NCI-H774 (cell line): ENCODE measurements at regions not wholly inside any gene's neighbourhood (a gene's known extent, or its start where the extent isn't known, plus 50 kb on each side); places are given as distances from the start of the nearest gene placed in this dataset.
"Not testable (repeated sequence)": the region's sequence is repeated elsewhere in the genome, so short reads cannot be mapped to it uniquely, and the experiment has no call there.

Experiments
- DNase-seq: peaks from one replicate; lab custom pipeline; 2025; lab: John Stamatoyannopoulos, UW

- no peak for DNase-seq
These were observed 1003.2 kb upstream of the PCDH20 start for GRCh38 chr13:62418872-62419271.

- DNase-seq: no peak
These were observed 1002.7 kb upstream of the PCDH20 start for GRCh38 chr13:62418376-62418775.

- DNase-seq: no peak
These were observed 992.2 kb upstream of the PCDH20 start for GRCh38 chr13:62407871-62408270.

GRCh38 chr13:62388515-62388914 is 972.9 kb upstream of the PCDH20 start:
- no peak for DNase-seq

GRCh38 chr13:62387647-62388046 is 972.0 kb upstream of the PCDH20 start:
- DNase-seq: no peak

- not testable (repeated sequence) for DNase-seq
These were observed 963.6 kb upstream of the PCDH20 start for GRCh38 chr13:62379241-62379640.

GRCh38 chr13:62377838-62378237 is 962.2 kb upstream of the PCDH20 start:
- no peak for DNase-seq

- DNase-seq: no peak
These were observed 960.0 kb upstream of the PCDH20 start for GRCh38 chr13:62375653-62376052.

GRCh38 chr13:62371737-62372136 is 956.1 kb upstream of the PCDH20 start:
- DNase-seq: no peak

- not testable (repeated sequence) for DNase-seq
These were observed 952.3 kb upstream of the PCDH20 start for GRCh38 chr13:62367971-62368370.

GRCh38 chr13:62360609-62361008 is 945.0 kb upstream of the PCDH20 start:
- DNase-seq: peak; percentile 28

GRCh38 chr13:62358646-62358932 is 942.9 kb upstream of the PCDH20 start:
- DNase-seq: no peak

- DNase-seq: no peak
These were observed 942.4 kb upstream of the PCDH20 start for GRCh38 chr13:62357887-62358645.

GRCh38 chr13:62356977-62357376 is 941.3 kb upstream of the PCDH20 start:
- no peak for DNase-seq

- DNase-seq: no peak
These were observed 921.6 kb upstream of the PCDH20 start for GRCh38 chr13:62337109-62337880.

- DNase-seq: no peak
These were observed 920.9 kb upstream of the PCDH20 start for GRCh38 chr13:62336507-62336906.

- no peak for DNase-seq
These were observed 917.8 kb upstream of the PCDH20 start for GRCh38 chr13:62333466-62333865.

- DNase-seq: no peak
These were observed 915.7 kb upstream of the PCDH20 start for GRCh38 chr13:62331384-62331783.

GRCh38 chr13:62327367-62327766 is 911.7 kb upstream of the PCDH20 start:
- no peak for DNase-seq

GRCh38 chr13:62324842-62325241 is 909.2 kb upstream of the PCDH20 start:
- no peak for DNase-seq

- DNase-seq: no peak
These were observed 906.2 kb upstream of the PCDH20 start for GRCh38 chr13:62321895-62322294.

- DNase-seq: no peak
These were observed 905.5 kb upstream of the PCDH20 start for GRCh38 chr13:62321139-62321538.
